GM19467 (cell line): ENCODE measurements at regions not wholly inside any gene's neighbourhood (a gene's known extent, or its start where the extent isn't known, plus 50 kb on each side); places are given as distances from the start of the nearest gene placed in this dataset.

ENCODE experiments used
- ATAC-seq: cut with Tn5 transposase; IDR thresholded peaks from one replicate; pipeline ENCODE4 v1.9.1; 2021; ENCODE audit warnings: mild to moderate bottlenecking, moderate library complexity; ENCODE audit not compliant: unreplicated experiment

- ATAC-seq = no peak
Measured at GRCh38 chr7:13174991-13175390, 487.6 kb downstream of the ARL4A start.

- ATAC-seq = no peak
Measured at GRCh38 chr7:13179011-13179582, 491.7 kb downstream of the ARL4A start.

- ATAC-seq = no peak
Measured at GRCh38 chr7:13179775-13180523, 492.5 kb downstream of the ARL4A start.

- no peak for ATAC-seq
Measured at GRCh38 chr7:13181216-13181615, 493.8 kb downstream of the ARL4A start.

GRCh38 chr7:13185139-13185538 is 497.7 kb downstream of the ARL4A start:
- ATAC-seq = no peak

DNA sequence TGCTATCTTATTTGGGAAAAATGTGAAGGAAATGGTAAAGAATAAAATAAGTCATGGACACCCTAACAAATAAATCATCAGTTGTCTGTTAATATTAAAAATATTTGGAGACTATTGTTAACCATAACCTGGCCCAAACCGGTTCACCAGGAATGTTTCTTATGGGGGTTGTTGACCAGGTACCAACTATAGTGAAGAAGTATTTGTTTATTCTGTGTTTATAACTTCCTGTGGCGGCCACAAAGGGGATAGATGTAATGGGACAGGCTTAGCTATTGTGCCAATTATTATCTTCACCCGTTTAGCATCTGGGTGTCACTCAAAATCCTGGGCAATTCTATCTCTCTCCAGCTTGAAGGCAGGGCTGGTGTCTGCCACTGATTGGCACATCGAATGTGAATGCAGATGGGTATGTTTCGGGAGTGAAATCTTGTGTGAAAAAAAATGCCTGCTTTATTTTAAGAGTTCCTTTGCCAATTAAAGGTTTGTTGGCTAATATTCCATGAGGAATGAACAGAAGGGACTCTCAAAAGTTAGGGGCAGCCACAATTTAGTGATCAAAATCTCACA is 500.9 kb downstream of the ARL4A start:
- ATAC-seq = no peak

GRCh38 chr7:13188922-13189321 is 501.5 kb downstream of the ARL4A start:
- no peak for ATAC-seq

DNA sequence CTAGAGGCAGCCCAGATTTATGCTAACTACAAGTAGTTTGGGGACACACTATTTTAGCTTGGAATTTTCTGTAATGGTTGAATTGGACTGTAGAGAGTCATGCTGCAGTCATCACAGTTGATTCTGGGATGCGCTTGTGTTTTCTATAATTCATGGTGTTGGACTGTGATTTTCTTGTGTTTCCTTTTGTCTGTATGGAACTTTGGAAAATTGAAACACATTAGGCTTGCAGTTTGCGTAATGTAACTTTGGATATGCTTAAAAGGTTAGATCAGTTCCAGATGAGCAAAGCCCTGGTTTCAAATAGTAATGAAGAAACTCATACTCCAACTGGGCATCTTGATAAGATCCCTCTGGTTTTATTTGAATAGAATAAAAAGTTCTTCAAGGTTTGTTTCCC is 502.2 kb downstream of the ARL4A start:
- no peak for ATAC-seq

DNA sequence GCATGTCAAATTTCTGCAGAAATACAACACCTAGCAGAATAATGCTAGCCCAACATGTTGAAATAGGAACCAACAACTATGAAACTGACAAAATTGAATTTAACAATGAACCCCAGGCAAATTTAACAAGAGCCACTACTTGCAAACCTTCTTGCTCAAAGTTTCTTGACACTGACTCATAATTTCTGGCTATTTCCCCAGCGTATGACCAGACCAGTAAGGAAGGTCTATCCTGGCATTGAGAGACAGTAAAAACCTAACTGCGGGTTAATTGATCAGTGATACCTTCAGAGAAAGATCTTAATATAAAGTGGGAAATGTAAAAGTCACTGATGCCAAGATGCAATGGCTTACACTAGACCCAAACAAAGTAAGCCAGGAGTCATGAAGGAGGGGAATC is 510.1 kb downstream of the ARL4A start:
- ATAC-seq = no peak

DNA sequence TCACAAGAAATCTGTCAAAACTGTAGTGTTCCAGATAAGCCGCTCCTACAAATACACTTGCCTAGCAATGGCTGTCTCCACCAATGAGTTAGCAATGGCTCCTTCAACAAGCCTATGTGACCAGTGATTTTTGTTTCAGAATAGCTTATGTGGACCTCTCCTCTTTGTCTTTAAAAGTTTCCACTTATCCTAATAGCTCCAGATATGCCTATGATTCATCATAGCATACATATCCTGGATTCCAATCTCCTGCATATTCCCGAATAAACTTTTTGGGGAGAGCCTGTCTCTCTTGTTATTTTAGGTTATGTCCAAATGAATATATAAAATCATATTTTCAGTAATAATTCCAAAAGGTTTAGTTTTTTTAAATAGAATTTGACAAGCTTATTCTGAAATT is 510.6 kb downstream of the ARL4A start:
- no peak for ATAC-seq

DNA sequence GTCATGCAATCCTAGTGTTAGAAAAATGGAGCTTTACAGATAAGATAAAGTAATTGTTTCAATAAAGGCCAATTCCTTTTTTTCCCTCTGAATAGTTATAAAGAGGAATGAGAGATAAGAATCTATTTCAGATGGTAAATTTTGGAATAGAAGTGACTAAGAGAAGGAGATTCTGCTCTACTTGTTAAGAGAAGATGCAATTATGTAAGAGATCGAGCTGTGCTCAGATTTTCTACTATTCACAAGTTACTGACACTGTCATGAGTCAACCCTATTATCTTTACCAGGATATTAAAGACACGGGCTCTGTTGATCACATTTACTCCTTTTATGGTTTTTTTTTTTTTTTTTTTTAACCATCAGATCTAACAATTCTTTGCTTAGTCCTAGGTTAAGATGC is 511.3 kb downstream of the ARL4A start:
- ATAC-seq = no peak

- ATAC-seq = no peak
Measured at GRCh38 chr7:13201628-13202027, 514.2 kb downstream of the ARL4A start.

DNA sequence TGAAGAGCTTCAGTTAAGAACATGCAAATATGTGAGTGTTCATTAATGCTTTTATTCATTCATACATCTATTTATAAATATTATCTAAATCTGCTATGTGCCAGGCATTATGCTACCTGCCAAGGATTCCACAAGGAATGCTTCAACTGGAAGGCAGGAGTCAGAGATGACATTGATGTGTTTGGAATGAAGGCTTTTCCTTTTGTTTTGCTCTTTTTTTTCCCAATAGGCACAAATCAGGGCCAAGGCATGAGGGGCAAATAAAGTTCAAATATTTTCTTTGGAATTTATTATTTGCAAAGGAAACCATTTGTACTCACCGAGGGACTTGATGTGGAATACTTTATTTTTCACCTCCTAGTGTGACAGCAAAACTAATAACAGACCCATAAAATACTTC is 530.3 kb downstream of the ARL4A start:
- no peak for ATAC-seq

DNA sequence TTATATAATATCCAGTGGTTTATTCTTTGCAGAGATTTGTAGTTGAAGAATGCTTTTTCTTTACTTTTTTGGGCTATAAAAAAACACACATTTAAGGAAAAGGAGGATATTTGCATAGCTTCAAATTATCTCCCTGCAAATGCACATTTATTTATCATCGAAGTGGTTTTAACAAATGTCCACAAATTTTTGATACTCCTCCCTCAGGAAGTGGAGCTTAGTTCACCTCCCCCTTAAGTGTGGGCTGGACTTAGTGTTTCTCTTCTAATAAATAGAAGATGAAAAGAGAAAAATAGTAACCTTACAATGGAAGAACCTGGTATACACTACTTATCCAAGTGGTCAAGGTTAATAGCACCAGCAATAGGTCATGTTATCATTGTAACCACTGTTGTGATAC is 537.6 kb downstream of the ARL4A start:
- ATAC-seq = no peak

DNA sequence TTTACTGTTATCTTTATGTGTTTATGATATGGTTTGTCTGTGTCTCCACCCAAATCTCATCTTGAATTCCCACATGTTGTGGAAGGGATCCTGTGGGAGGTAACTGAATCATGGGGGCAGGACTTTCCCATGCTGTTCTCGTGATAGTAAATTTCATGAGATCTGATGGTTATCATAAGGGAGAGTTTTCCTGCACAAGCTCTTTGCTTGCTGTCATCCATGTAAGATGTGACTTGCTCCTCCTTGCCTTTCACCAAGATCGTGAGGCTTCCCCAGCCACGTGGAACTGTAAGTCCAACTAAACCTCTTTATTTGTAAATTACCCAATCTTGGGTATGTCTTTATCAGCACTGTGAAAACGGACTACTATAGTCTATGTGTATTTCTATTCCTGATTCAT is 539.0 kb downstream of the ARL4A start:
- no peak for ATAC-seq

GRCh38 chr7:13231216-13231615 is 543.8 kb downstream of the ARL4A start:
- ATAC-seq = no peak

- ATAC-seq = no peak
Measured at GRCh38 chr7:13235436-13235835, 548.0 kb downstream of the ARL4A start.

DNA sequence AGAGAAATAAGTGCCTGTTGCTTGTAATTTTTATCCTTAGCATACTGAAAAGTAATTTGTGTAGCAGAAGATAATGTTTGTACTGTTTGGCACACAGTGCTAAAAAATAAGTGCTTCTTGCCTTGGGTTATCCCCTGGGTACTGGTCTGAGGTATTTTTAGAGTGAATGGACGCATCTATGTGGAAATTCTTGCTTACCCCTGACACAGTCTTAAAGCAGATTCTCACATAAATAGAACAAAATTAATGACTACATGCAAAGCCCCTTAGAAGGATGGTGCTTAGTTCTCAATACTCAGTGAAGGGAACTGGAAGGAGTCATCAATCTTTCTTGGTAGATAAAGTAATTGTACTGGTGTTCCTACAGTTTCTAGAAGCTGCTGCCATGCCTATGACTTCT is 548.6 kb downstream of the ARL4A start:
- ATAC-seq = no peak

DNA sequence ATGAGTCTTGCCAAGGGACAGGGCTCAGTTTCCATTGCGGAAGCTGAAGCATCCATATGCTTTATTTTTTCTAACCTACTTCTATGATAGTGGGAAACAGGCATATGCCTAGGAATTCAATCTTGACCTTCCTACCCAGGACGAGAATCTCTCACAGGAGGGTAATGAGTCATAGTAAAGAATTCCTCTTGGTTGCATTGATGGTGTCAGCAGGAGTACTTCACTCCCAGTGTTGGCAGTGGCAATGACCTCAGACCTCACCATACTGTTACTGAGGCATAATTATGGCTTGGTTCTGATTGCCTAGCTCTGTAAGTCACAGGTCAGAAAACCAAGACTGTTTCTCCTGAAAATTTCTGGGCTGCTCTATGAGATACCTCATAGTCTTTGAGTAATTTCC is 552.9 kb downstream of the ARL4A start:
- no peak for ATAC-seq

DNA sequence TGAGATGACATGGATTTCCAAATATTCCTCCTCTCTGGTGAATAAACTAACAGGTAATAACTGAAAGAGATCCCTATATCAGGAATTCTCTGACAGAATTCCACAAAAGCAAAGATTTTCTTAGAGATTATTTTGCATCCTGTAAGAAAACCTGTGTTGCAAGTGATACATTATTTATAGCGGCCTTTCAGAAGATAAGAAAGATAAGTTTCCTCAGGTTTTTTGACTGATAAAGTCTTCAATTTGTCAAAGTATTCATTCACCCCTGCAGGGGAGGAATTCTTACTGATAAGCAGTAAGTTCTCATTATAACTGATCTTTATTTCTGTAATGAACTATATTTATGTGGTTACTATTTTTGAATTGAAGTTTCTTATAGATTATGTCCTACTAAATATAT is 554.0 kb downstream of the ARL4A start:
- no peak for ATAC-seq

DNA sequence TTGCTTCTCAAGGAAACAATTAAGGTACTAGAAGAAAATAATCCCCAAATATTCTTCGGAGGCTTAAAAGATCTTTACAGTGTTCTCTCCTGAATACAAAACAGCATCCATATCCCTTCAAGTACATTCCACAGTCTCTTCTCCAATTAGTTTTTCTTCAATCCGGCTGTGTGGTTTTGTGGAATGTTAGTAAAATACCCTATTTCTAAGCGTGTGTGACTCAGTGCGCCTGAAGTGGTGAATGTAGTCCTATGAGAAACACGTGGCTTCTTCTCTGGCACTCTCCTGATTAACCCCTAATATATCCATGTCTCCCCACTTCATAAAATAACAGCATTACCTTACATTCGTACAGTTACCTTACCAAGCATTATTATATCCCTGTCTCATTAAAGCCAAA is 570.2 kb downstream of the ARL4A start:
- ATAC-seq = no peak

- ATAC-seq = no peak
Measured at GRCh38 chr7:13258386-13258785, 571.0 kb downstream of the ARL4A start.

- ATAC-seq = no peak
Measured at GRCh38 chr7:13259930-13260329, 572.5 kb downstream of the ARL4A start.
